ENCODE measurements at regions not wholly inside any gene's neighbourhood (a gene's known extent, or its start where the extent isn't known, plus 50 kb on each side); places are given as distances from the start of the nearest gene placed in this dataset.
A peak's percentile ranks its signal among the peaks of the same experiment; 100 is the strongest.
"Not testable (repeated sequence)": the region's sequence is repeated elsewhere in the genome, so short reads cannot be mapped to it uniquely, and the experiment has no call there.

GRCh38 chr5:23727271-23727670 is 219.9 kb downstream of the PRDM9 start:
- peak; percentile 83 for DNase-seq

- no peak for DNase-seq
Observed at GRCh38 chr5:23730023-23730422, 222.6 kb downstream of the PRDM9 start.

GRCh38 chr5:23740029-23740428 is 232.6 kb downstream of the PRDM9 start:
- peak; percentile 65 for DNase-seq

GRCh38 chr5:23742701-23743100 is 235.3 kb downstream of the PRDM9 start:
- no peak for DNase-seq

- DNase-seq, result no peak
Observed at GRCh38 chr5:23755906-23756305, 248.5 kb downstream of the PRDM9 start.

- DNase-seq, result no peak
Observed at GRCh38 chr5:23756779-23757178, 249.4 kb downstream of the PRDM9 start.

GRCh38 chr5:23763170-23763569 is 255.8 kb downstream of the PRDM9 start:
- DNase-seq, result no peak

- DNase-seq, result no peak
Observed at GRCh38 chr5:23776684-23777083, 269.3 kb downstream of the PRDM9 start.

- DNase-seq, result not testable (repeated sequence)
Observed at GRCh38 chr5:23800307-23800706, 292.9 kb downstream of the PRDM9 start.

- DNase-seq, result peak; percentile 57
Observed at GRCh38 chr5:23820765-23821471, 313.5 kb downstream of the PRDM9 start.

- no peak for DNase-seq
Observed at GRCh38 chr5:23823521-23823920, 316.1 kb downstream of the PRDM9 start.

- DNase-seq, result no peak
Observed at GRCh38 chr5:23825196-23825595, 317.8 kb downstream of the PRDM9 start.

GRCh38 chr5:23840083-23840482 is 332.7 kb downstream of the PRDM9 start:
- DNase-seq, result no peak

GRCh38 chr5:23864786-23865185 is 357.4 kb downstream of the PRDM9 start:
- DNase-seq, result no peak

- DNase-seq, result no peak
Observed at GRCh38 chr5:23877847-23878246, 370.4 kb downstream of the PRDM9 start.

- DNase-seq, result no peak
Observed at GRCh38 chr5:23884405-23885031, 377.1 kb downstream of the PRDM9 start.

GRCh38 chr5:23893561-23893960 is 386.2 kb downstream of the PRDM9 start:
- DNase-seq, result no peak

GRCh38 chr5:23895614-23896013 is 388.2 kb downstream of the PRDM9 start:
- no peak for DNase-seq

- DNase-seq, result no peak
Observed at GRCh38 chr5:23930985-23931384, 423.6 kb downstream of the PRDM9 start.

GRCh38 chr5:23951261-23951928 is 444.0 kb downstream of the PRDM9 start:
- peak; percentile 7 for DNase-seq

- DNase-seq, result no peak
Observed at GRCh38 chr5:23963449-23963848, 456.0 kb downstream of the PRDM9 start.

GRCh38 chr5:23977365-23977764 is 470.0 kb downstream of the PRDM9 start:
- no peak for DNase-seq

GRCh38 chr5:23977997-23978396 is 470.6 kb downstream of the PRDM9 start:
- DNase-seq, result no peak

GRCh38 chr5:23991406-23991805 is 484.0 kb downstream of the PRDM9 start:
- DNase-seq, result no peak

All from SHP77 treated with DMSO at 0.1 percent for 48 hours (cell line).